GM18907 (cell line): ENCODE measurements at regions not wholly inside any gene's neighbourhood (a gene's known extent, or its start where the extent isn't known, plus 50 kb on each side); places are given as distances from the start of the nearest gene placed in this dataset.

Source experiments
- ATAC-seq: cut with Tn5 transposase; IDR thresholded peaks from one replicate; pipeline ENCODE4 v1.9.1; 2021; ENCODE audit warnings: mild to moderate bottlenecking, moderate library complexity; ENCODE audit not compliant: unreplicated experiment

- no peak for ATAC-seq
Measured at GRCh38 chr2:18800240-18800971, 211.0 kb upstream of the NT5C1B start.

GRCh38 chr2:18799397-18799796, 210.0 kb upstream of the NT5C1B start:
- ATAC-seq = no peak

- no peak for ATAC-seq
Measured at GRCh38 chr2:18797133-18797845, 207.9 kb upstream of the NT5C1B start.

- ATAC-seq = no peak
Measured at GRCh38 chr2:18795906-18796305, 206.5 kb upstream of the NT5C1B start.

- no peak for ATAC-seq
Measured at GRCh38 chr2:18792684-18793083, 203.3 kb upstream of the NT5C1B start.

- ATAC-seq = no peak
Measured at GRCh38 chr2:18792226-18792629, 202.9 kb upstream of the NT5C1B start.

GRCh38 chr2:18791172-18791797, 201.9 kb upstream of the NT5C1B start:
- ATAC-seq = no peak

- ATAC-seq = no peak
Measured at GRCh38 chr2:18790509-18791171, 201.3 kb upstream of the NT5C1B start.

- no peak for ATAC-seq
Measured at GRCh38 chr2:18788592-18788991, 199.2 kb upstream of the NT5C1B start.

GRCh38 chr2:18787726-18788125, 198.4 kb upstream of the NT5C1B start:
- ATAC-seq = no peak

- no peak for ATAC-seq
Measured at GRCh38 chr2:18784245-18784644, 194.9 kb upstream of the NT5C1B start.

- ATAC-seq = no peak
Measured at GRCh38 chr2:18781541-18782280, 192.3 kb upstream of the NT5C1B start.

GRCh38 chr2:18777250-18777812, 188.0 kb upstream of the NT5C1B start:
- ATAC-seq = no peak

GRCh38 chr2:18771212-18771611, 181.8 kb upstream of the NT5C1B start:
- ATAC-seq = no peak

GRCh38 chr2:18763338-18763737, 174.0 kb upstream of the NT5C1B start:
- no peak for ATAC-seq

- ATAC-seq = no peak
Measured at GRCh38 chr2:18762667-18763066, 173.3 kb upstream of the NT5C1B start.

GRCh38 chr2:18754286-18754685, 164.9 kb upstream of the NT5C1B start:
- no peak for ATAC-seq

- ATAC-seq = no peak
Measured at GRCh38 chr2:18753722-18754121, 164.4 kb upstream of the NT5C1B start.

GRCh38 chr2:18752667-18753422, 163.5 kb upstream of the NT5C1B start:
- no peak for ATAC-seq

GRCh38 chr2:18752022-18752493, 162.7 kb upstream of the NT5C1B start:
- ATAC-seq = no peak
